ENCODE measurements at regions not wholly inside any gene's neighbourhood (a gene's known extent, or its start where the extent isn't known, plus 50 kb on each side); places are given as distances from the start of the nearest gene placed in this dataset.
"Not testable (repeated sequence)": the region's sequence is repeated elsewhere in the genome, so short reads cannot be mapped to it uniquely, and the experiment has no call there.

DNA sequence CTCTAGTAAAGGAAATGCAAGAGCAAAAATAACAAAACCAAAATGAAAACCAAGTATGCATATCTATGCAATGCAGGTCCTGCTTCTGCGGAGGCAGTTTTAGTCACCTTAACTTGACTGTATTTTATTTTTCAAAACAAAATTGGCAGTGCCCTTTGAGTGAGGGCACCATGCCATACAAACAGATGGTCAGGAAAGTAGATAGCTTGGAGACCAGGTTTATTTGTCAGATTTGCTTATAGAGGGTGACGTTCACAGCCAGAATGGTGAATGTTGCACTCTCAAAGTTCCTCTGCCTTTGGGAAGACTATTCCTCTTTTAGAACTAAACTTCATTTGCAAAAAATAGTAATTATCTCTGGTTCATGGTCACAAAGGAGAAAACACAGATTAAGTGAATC, 801.9 kb downstream of the ANKRD7 start:
- DNase-seq, result no peak
- POLR2A ChIA-PET, result no interaction called here
- Histone ChIP-seq H3K36me3 (ENCODE audit: control insufficient read depth in 4 of 4, insufficient read depth in 4 of 4, low read length in 3 of 4) (no peaks in the 10 kb centered on the region), H3K4me1 (ENCODE audit: control extremely low read depth in 1 of 4, control insufficient read depth in 4 of 4, insufficient read depth in 4 of 4, low read length in 3 of 4) (no peaks in the 10 kb centered on the region), H3K27ac (ENCODE audit: insufficient read depth in 1 of 2, low read depth in 1 of 2, low read length in 2 of 2, poor library complexity in 1 of 2, severe bottlenecking in 2 of 2) (no peak overlapping the region), H3K4me3 (ENCODE audit: control insufficient read depth in 1 of 7, extremely low read depth in 1 of 7, insufficient read depth in 4 of 7, low read depth in 2 of 7, low read length in 6 of 7) (no peak overlapping the region), H3K9me3 (ENCODE audit: control extremely low read depth in 1 of 5, control insufficient read depth in 4 of 5, insufficient read depth in 2 of 5, low read depth in 1 of 5, low read length in 4 of 5) (no peaks in the 10 kb centered on the region), H3K27me3 (replicated peaks in 2 of 5; ENCODE audit: control insufficient read depth in 4 of 5, insufficient read depth in 5 of 5, low read length in 4 of 5) (no peaks in the 10 kb centered on the region)
- CTCF ChIA-PET, result no interaction called here
- WGBS (ENCODE audit: insufficient coverage), result no CpG with 5 or more reads among the region's 2 CpGs

GRCh38 chr7:119028736-119029135, 804.2 kb downstream of the ANKRD7 start:
- DNase-seq, result no peak
- no peak overlapping the region for H3K27ac ChIP-seq (ENCODE audit: insufficient read depth in 1 of 2, low read depth in 1 of 2, low read length in 2 of 2, poor library complexity in 1 of 2, severe bottlenecking in 2 of 2)
- ChIA-PET POLR2A (no interaction called here), CTCF (no interaction called here)
- no peaks in the 10 kb centered on the region for H3K27me3 ChIP-seq (replicated peaks in 2 of 5; ENCODE audit: control insufficient read depth in 4 of 5, insufficient read depth in 5 of 5, low read length in 4 of 5)
- no CpG with 5 or more reads among the region's 1 CpG for WGBS (ENCODE audit: insufficient coverage)
- H3K9me3 ChIP-seq (ENCODE audit: control extremely low read depth in 1 of 5, control insufficient read depth in 4 of 5, insufficient read depth in 2 of 5, low read depth in 1 of 5, low read length in 4 of 5), result no peaks in the 10 kb centered on the region
- H3K36me3 ChIP-seq (ENCODE audit: control insufficient read depth in 4 of 4, insufficient read depth in 4 of 4, low read length in 3 of 4), result no peaks in the 10 kb centered on the region
- no peak overlapping the region for H3K4me3 ChIP-seq (ENCODE audit: control insufficient read depth in 1 of 7, extremely low read depth in 1 of 7, insufficient read depth in 4 of 7, low read depth in 2 of 7, low read length in 6 of 7)
- no peaks in the 10 kb centered on the region for H3K4me1 ChIP-seq (ENCODE audit: control extremely low read depth in 1 of 4, control insufficient read depth in 4 of 4, insufficient read depth in 4 of 4, low read length in 3 of 4)

DNA sequence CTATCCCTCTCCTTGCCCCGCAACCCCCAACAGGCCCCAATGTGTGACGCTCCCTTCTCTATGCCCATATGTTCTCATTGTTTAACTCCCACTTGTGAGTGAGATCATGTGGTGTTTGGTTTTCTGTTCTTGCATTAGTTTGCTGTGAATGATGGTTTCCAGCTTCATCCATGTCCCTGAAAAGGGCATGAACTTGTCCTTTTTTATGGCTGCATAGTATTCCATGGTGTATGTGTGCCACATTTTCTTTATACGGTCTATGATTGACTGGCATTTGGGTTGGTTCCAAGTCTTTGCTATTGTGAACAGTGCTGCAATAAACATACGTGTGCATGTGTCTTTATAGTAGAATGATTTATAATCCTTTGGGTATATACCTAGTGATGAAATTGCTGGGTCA, 807.6 kb downstream of the ANKRD7 start:
- 100% methylated on average over 1 of the region's 4 CpGs for WGBS (ENCODE audit: insufficient coverage)
- H3K27me3 ChIP-seq (replicated peaks in 2 of 5; ENCODE audit: control insufficient read depth in 4 of 5, insufficient read depth in 5 of 5, low read length in 4 of 5); H3K4me3 ChIP-seq (ENCODE audit: control insufficient read depth in 1 of 7, extremely low read depth in 1 of 7, insufficient read depth in 4 of 7, low read depth in 2 of 7, low read length in 6 of 7); CTCF ChIA-PET; DNase-seq; H3K9me3 ChIP-seq (ENCODE audit: control extremely low read depth in 1 of 5, control insufficient read depth in 4 of 5, insufficient read depth in 2 of 5, low read depth in 1 of 5, low read length in 4 of 5); H3K27ac ChIP-seq (ENCODE audit: insufficient read depth in 1 of 2, low read depth in 1 of 2, low read length in 2 of 2, poor library complexity in 1 of 2, severe bottlenecking in 2 of 2); H3K4me1 ChIP-seq (ENCODE audit: control extremely low read depth in 1 of 4, control insufficient read depth in 4 of 4, insufficient read depth in 4 of 4, low read length in 3 of 4); H3K36me3 ChIP-seq (ENCODE audit: control insufficient read depth in 4 of 4, insufficient read depth in 4 of 4, low read length in 3 of 4); POLR2A ChIA-PET: not testable (repeated sequence)

- no peaks in the 10 kb centered on the region for H3K9me3 ChIP-seq (ENCODE audit: control extremely low read depth in 1 of 5, control insufficient read depth in 4 of 5, insufficient read depth in 2 of 5, low read depth in 1 of 5, low read length in 4 of 5)
- CTCF ChIA-PET, result no interaction called here
- WGBS (ENCODE audit: insufficient coverage), result 85% methylated on average over 3 of the region's 3 CpGs
Measured at GRCh38 chr7:119033641-119034040, 809.1 kb downstream of the ANKRD7 start.

DNA sequence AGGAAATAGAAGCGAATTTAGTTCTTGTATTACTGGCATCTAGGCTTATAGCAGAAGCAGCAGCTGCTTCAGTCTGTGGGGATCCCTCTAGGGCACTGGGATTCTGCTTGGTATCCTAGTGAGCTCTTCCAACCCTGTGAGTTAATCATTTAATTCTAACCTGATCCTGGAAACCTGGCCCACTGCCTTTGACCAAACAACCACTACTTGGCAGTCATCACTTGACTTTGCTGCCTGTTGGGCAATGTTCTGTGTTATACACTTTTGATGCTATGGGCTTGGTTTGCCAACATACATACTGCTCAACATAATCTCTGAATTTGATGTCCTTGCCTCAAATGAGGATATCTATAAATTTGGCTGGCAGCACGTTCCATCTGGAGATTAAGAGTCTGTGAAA, 813.4 kb downstream of the ANKRD7 start:
- Histone ChIP-seq H3K36me3 (ENCODE audit: control insufficient read depth in 4 of 4, insufficient read depth in 4 of 4, low read length in 3 of 4) (no peaks in the 10 kb centered on the region), H3K4me3 (ENCODE audit: control insufficient read depth in 1 of 7, extremely low read depth in 1 of 7, insufficient read depth in 4 of 7, low read depth in 2 of 7, low read length in 6 of 7) (no peak overlapping the region), H3K4me1 (ENCODE audit: control extremely low read depth in 1 of 4, control insufficient read depth in 4 of 4, insufficient read depth in 4 of 4, low read length in 3 of 4) (no peaks in the 10 kb centered on the region), H3K27me3 (replicated peaks in 2 of 5; ENCODE audit: control insufficient read depth in 4 of 5, insufficient read depth in 5 of 5, low read length in 4 of 5) (no peaks in the 10 kb centered on the region), H3K9me3 (ENCODE audit: control extremely low read depth in 1 of 5, control insufficient read depth in 4 of 5, insufficient read depth in 2 of 5, low read depth in 1 of 5, low read length in 4 of 5) (no peaks in the 10 kb centered on the region), H3K27ac (ENCODE audit: insufficient read depth in 1 of 2, low read depth in 1 of 2, low read length in 2 of 2, poor library complexity in 1 of 2, severe bottlenecking in 2 of 2) (no peak overlapping the region)
- CTCF ChIA-PET, result no interaction called here
- POLR2A ChIA-PET, result no interaction called here
- WGBS (ENCODE audit: insufficient coverage), result 90% methylated on average over 2 of the region's 2 CpGs
- DNase-seq, result no peak

More at GRCh38 chr7:119033641-119034040, 809.1 kb downstream of the ANKRD7 start:
- H3K4me1 ChIP-seq (ENCODE audit: control extremely low read depth in 1 of 4, control insufficient read depth in 4 of 4, insufficient read depth in 4 of 4, low read length in 3 of 4), result no peaks in the 10 kb centered on the region
- H3K4me3 ChIP-seq (ENCODE audit: control insufficient read depth in 1 of 7, extremely low read depth in 1 of 7, insufficient read depth in 4 of 7, low read depth in 2 of 7, low read length in 6 of 7), result no peak overlapping the region
- no peak for DNase-seq
- H3K36me3 ChIP-seq (ENCODE audit: control insufficient read depth in 4 of 4, insufficient read depth in 4 of 4, low read length in 3 of 4), result no peaks in the 10 kb centered on the region
- H3K27ac ChIP-seq (ENCODE audit: insufficient read depth in 1 of 2, low read depth in 1 of 2, low read length in 2 of 2, poor library complexity in 1 of 2, severe bottlenecking in 2 of 2), result no peak overlapping the region
- H3K27me3 ChIP-seq (replicated peaks in 2 of 5; ENCODE audit: control insufficient read depth in 4 of 5, insufficient read depth in 5 of 5, low read length in 4 of 5), result no peaks in the 10 kb centered on the region
- POLR2A ChIA-PET, result no interaction called here

GRCh38 chr7:119046068-119046467, 821.6 kb downstream of the ANKRD7 start:
- H3K36me3 ChIP-seq (ENCODE audit: control insufficient read depth in 4 of 4, insufficient read depth in 4 of 4, low read length in 3 of 4), result no peaks in the 10 kb centered on the region
- ChIA-PET CTCF (no interaction called here), POLR2A (no interaction called here)
- no peak for DNase-seq
- 90% methylated on average over 1 of the region's 1 CpG for WGBS (ENCODE audit: insufficient coverage)
- H3K4me3 ChIP-seq (ENCODE audit: control insufficient read depth in 1 of 7, extremely low read depth in 1 of 7, insufficient read depth in 4 of 7, low read depth in 2 of 7, low read length in 6 of 7), result no peak overlapping the region
- no peaks in the 10 kb centered on the region for H3K9me3 ChIP-seq (ENCODE audit: control extremely low read depth in 1 of 5, control insufficient read depth in 4 of 5, insufficient read depth in 2 of 5, low read depth in 1 of 5, low read length in 4 of 5)
- H3K27me3 ChIP-seq (replicated peaks in 2 of 5; ENCODE audit: control insufficient read depth in 4 of 5, insufficient read depth in 5 of 5, low read length in 4 of 5), result no peaks in the 10 kb centered on the region
- no peak overlapping the region for H3K27ac ChIP-seq (ENCODE audit: insufficient read depth in 1 of 2, low read depth in 1 of 2, low read length in 2 of 2, poor library complexity in 1 of 2, severe bottlenecking in 2 of 2)
- H3K4me1 ChIP-seq (ENCODE audit: control extremely low read depth in 1 of 4, control insufficient read depth in 4 of 4, insufficient read depth in 4 of 4, low read length in 3 of 4), result no peaks in the 10 kb centered on the region

DNA sequence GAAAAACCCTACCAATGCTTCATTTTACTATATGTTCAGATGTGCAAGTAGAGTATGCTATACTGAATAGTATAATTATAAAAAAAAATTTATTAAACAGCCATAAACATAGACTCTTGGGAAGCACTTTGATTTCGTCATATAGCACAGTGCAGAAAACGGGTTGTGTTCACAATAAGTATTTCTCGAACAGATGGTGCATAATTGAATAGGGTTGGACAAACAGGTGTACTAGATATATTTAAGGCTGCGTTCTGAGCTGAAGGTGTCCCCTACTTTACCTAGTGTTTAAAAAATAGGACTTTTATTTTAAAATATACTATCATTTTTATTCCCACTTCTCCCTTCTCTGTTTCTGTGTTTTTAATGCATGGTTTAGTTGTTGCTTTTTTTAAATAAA, 841.5 kb downstream of the ANKRD7 start:
- no peak for DNase-seq
- ChIA-PET CTCF (no interaction called here), POLR2A (no interaction called here)
- H3K27ac ChIP-seq (ENCODE audit: insufficient read depth in 1 of 2, low read depth in 1 of 2, low read length in 2 of 2, poor library complexity in 1 of 2, severe bottlenecking in 2 of 2), result no peak overlapping the region
- H3K27me3 ChIP-seq (replicated peaks in 2 of 5; ENCODE audit: control insufficient read depth in 4 of 5, insufficient read depth in 5 of 5, low read length in 4 of 5), result no peaks in the 10 kb centered on the region
- no CpG with 5 or more reads among the region's 4 CpGs for WGBS (ENCODE audit: insufficient coverage)
- H3K4me1 ChIP-seq (ENCODE audit: control extremely low read depth in 1 of 4, control insufficient read depth in 4 of 4, insufficient read depth in 4 of 4, low read length in 3 of 4), result no peaks in the 10 kb centered on the region
- H3K9me3 ChIP-seq (ENCODE audit: control extremely low read depth in 1 of 5, control insufficient read depth in 4 of 5, insufficient read depth in 2 of 5, low read depth in 1 of 5, low read length in 4 of 5), result no peaks in the 10 kb centered on the region
- H3K4me3 ChIP-seq (ENCODE audit: control insufficient read depth in 1 of 7, extremely low read depth in 1 of 7, insufficient read depth in 4 of 7, low read depth in 2 of 7, low read length in 6 of 7), result no peak overlapping the region
- H3K36me3 ChIP-seq (ENCODE audit: control insufficient read depth in 4 of 4, insufficient read depth in 4 of 4, low read length in 3 of 4), result no peaks in the 10 kb centered on the region

GRCh38 chr7:119086026-119086425, 861.5 kb downstream of the ANKRD7 start:
- H3K36me3 ChIP-seq (ENCODE audit: control insufficient read depth in 4 of 4, insufficient read depth in 4 of 4, low read length in 3 of 4), result no peaks in the 10 kb centered on the region
- ChIA-PET POLR2A (no interaction called here), CTCF (no interaction called here)
- H3K4me3 ChIP-seq (ENCODE audit: control insufficient read depth in 1 of 7, extremely low read depth in 1 of 7, insufficient read depth in 4 of 7, low read depth in 2 of 7, low read length in 6 of 7), result no peak overlapping the region
- H3K27ac ChIP-seq (ENCODE audit: insufficient read depth in 1 of 2, low read depth in 1 of 2, low read length in 2 of 2, poor library complexity in 1 of 2, severe bottlenecking in 2 of 2), result no peak overlapping the region
- H3K4me1 ChIP-seq (ENCODE audit: control extremely low read depth in 1 of 4, control insufficient read depth in 4 of 4, insufficient read depth in 4 of 4, low read length in 3 of 4), result no peaks in the 10 kb centered on the region
- no peak for DNase-seq
- H3K27me3 ChIP-seq (replicated peaks in 2 of 5; ENCODE audit: control insufficient read depth in 4 of 5, insufficient read depth in 5 of 5, low read length in 4 of 5), result no peaks in the 10 kb centered on the region
- WGBS (ENCODE audit: insufficient coverage), result no CpG with 5 or more reads among the region's 1 CpG
- no peaks in the 10 kb centered on the region for H3K9me3 ChIP-seq (ENCODE audit: control extremely low read depth in 1 of 5, control insufficient read depth in 4 of 5, insufficient read depth in 2 of 5, low read depth in 1 of 5, low read length in 4 of 5)
